GM21515 (cell line): ENCODE measurements at regions not wholly inside any gene's neighbourhood (a gene's known extent, or its start where the extent isn't known, plus 50 kb on each side); places are given as distances from the start of the nearest gene placed in this dataset.
"Not testable (repeated sequence)": the region's sequence is repeated elsewhere in the genome, so short reads cannot be mapped to it uniquely, and the experiment has no call there.

Experiments used
- ATAC-seq: cut with Tn5 transposase; IDR thresholded peaks from one replicate; pipeline ENCODE4 v1.9.1; 2021; ENCODE audit not compliant: unreplicated experiment

GRCh38 chr1:187936667-187937066 lies 1107.9 kb downstream of the PLA2G4A start:
- ATAC-seq: no peak

DNA sequence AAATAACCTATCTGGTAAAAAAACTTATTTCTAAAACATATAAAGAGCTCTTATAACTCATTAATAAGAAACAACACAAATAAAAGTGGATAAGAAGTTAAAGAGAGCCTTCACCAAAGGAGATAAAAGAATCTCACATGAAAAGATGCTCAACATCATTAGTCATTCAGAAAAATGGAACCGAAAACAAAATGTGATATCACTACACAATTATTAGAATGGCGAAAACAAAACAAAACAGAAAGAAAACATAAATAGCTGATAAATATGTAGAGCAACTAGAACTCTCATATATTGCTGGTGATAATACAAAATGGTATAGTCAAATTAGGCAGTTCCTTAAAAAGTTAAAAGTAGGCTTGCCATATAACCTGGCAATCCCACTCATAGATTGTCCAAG lies 1109.3 kb downstream of the PLA2G4A start:
- no peak for ATAC-seq

GRCh38 chr1:187942986-187943385 lies 1114.2 kb downstream of the PLA2G4A start:
- ATAC-seq: no peak

- ATAC-seq: no peak
Observed at GRCh38 chr1:187943606-187944403, 1115.1 kb downstream of the PLA2G4A start.

DNA sequence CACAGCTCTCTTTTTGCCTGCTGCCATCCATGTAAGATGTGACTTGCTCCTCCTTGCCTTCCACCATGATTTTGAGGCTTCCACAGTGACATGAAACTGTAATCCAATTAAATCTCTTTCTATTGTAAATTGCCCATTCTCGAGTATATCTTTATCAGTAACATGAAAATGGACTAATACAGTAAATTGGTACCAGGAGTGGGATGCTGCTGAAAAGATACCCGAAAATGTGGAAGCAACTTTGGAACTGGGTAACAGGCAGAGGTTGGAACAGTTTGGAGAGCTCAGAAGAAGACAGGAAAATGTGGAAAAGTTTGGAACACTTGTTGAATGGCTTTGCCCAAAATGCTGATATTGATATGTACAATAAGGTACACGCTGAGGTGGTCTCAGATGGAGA lies 1117.9 kb downstream of the PLA2G4A start:
- ATAC-seq: not testable (repeated sequence)

DNA sequence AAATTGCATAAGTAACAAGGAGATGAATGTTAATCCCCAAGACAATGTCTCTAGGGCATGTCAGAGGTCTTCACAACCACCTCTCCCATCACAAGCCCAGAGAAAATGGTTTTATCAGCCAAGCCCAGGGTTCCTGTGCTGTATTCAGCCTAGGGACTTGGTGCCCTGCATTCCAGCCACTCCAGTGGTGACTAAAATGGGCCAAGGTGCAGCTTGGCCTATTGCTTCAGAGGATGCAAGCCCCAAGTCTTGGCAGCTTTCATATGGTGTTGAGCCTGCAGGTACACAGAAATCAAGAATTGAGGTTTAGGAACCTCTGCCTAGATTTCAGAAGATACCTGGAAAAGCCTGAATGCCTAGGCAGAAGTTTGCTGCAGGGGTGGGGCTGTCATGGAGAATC lies 1118.6 kb downstream of the PLA2G4A start:
- no peak for ATAC-seq

- no peak for ATAC-seq
Observed at GRCh38 chr1:187948170-187948794, 1119.5 kb downstream of the PLA2G4A start.

DNA sequence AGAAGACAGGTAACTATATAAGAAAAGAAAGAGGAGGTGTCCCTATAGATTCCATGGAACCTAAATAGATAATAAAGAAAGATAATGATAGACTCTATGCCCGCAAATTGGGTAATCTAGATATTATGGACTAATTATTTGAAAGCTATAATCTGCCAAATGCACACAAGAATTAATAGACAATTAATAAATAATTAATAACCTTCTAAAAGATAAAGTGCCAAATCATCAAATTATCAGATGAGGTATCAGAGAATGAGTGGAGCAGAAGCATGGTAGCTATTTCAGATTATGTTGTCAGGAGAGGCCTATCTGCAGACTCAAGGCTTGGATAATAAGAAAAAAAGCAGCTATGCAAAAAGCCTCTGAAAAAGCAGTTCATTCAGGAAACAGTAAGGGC lies 1120.8 kb downstream of the PLA2G4A start:
- no peak for ATAC-seq

DNA sequence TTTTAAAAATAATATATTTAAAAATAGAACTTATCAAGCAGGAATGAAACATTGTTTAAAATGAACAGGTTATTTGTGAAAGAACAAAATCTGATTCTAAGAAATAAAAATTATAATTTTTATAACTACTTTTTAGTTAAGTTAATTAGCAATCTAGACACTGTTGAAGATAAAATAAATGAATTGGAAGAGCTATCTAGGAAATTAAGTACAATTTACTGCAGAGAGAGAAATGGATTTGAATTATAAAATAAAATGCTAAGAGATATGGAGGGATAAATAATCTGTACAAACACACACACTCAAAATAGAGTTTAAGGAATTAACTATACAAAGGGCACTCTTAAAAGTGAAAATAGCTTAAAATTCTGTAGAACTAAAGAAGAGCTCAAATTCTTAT lies 1123.1 kb downstream of the PLA2G4A start:
- ATAC-seq: no peak

DNA sequence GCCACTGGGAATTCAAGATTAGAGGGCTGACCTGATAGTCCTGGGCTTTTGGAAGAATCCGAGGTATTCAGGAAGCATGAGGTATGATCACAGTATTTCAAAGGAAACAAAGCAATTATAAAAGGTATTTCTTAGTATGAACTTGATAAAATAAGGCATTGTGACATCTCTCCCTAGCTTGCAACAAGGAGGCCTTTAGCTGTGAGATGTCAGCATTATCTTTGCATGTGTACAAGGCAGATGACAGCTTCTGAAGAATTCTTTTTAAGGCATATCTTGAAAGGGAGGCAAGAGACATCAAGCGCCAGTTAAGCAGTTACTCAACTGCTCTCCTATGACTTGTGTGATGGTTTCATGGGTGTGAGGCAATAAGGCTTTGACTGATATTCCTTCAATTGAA lies 1123.7 kb downstream of the PLA2G4A start:
- no peak for ATAC-seq

- no peak for ATAC-seq
Observed at GRCh38 chr1:187956975-187957374, 1128.2 kb downstream of the PLA2G4A start.

DNA sequence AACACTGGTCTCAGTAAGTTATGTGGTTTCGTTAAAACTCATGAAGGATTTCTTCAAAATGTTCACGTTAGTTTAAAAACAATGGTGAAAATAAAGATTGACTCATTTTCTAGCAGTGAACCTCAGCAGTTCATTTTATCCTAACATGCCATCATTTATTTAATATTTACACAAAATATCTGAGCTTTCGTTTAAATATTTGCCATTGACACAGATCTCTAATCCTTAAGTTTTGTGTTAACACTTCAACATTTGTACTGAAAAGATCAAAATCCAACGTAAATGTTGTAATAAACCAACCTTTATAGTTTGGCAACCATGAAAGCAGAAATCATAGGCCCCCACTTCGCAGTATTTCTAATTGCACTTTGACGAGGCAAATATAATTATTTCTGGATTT lies 1129.5 kb downstream of the PLA2G4A start:
- ATAC-seq: no peak

GRCh38 chr1:187959062-187959461 lies 1130.3 kb downstream of the PLA2G4A start:
- no peak for ATAC-seq

- ATAC-seq: no peak
Observed at GRCh38 chr1:187960125-187960638, 1131.4 kb downstream of the PLA2G4A start.

- no peak for ATAC-seq
Observed at GRCh38 chr1:187961895-187962294, 1133.1 kb downstream of the PLA2G4A start.

DNA sequence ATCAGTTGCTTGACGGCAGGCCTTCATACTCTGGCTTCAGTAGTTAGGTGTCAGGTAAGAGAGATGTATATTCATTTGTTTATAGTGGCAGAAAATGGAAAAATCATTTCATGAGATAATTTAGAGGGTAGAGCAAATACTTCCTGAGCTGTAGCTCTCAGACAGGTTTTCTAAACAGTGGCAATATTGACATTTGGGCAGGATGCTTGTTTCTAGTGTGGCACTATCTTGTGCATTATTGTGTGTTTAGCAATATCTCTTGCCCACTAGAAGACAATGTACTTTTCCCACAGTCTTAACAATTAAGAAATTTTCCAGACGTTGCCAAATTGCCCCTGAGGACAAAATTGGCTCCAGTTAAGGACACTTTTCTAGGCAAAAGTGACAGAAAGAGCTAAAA lies 1143.1 kb downstream of the PLA2G4A start:
- no peak for ATAC-seq

- ATAC-seq: no peak
Observed at GRCh38 chr1:187977298-187977697, 1148.5 kb downstream of the PLA2G4A start.

DNA sequence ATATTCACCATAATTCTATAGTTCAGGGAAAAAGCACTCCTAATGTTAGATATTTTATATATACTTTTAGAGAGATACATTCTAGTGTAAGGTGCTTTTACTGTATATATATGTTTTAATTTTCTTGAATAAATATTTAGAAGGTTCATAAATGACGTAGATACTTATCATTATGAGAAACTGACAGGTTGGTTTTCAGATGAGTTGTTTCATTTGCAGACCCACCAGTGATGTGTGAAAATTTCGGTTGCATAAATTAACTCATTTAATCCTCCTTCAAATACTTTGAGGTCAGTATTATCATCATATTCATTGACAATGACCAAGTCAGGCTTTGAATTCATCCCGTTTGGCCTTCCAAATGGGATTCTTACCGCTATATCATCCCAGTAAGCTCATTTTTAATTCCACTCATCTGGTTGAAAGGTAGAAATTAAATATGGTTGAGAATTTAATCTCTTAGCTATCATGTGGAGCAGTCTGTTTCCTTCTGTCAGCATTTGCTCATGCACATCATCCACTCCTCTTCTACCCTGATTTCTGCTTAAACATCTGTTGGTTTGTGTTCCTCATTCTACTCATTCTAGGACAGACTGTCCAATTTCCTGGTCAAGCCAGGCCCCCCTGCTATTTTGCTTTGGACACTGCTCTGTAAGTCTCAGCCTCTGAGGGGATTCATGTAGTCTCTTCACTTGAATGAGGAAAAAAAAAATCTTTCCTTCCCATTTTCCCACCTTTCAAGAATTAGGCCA lies 1156.6 kb downstream of the PLA2G4A start:
- ATAC-seq: no peak

DNA sequence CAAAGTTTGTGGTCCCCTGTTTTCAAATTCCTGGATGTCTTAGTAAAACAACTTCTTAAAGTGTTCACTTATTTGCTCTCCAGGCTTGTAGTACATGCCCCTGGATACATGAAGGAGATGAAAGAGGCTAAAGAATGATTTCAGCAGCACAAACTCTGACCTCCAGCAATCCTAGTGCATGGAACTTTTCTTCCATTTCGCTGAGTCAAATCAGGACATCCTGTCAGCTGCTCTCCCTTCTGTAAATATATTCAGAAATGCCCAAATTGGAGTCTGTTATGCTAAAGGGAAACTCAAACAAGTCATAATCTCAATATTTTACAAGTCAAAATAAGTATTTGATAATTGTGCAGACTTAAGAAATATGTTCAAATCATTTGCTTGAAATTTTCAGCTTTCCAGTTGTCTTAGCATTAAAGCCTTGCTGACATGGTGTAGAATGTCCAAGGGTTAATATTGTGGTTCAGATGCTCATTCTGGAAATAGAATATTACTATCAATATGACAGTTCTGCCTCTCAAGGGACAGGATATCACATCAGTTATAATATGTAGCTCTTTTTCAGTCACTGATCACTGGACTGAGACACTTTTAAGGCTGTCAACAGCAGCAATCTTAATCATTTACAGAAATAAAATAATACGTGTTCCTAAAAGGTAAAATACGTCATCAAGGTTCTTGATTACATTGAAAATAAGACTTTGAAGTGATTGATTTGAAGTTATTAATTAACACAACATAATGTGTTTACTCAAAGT lies 1157.3 kb downstream of the PLA2G4A start:
- ATAC-seq: peak; percentile 54

DNA sequence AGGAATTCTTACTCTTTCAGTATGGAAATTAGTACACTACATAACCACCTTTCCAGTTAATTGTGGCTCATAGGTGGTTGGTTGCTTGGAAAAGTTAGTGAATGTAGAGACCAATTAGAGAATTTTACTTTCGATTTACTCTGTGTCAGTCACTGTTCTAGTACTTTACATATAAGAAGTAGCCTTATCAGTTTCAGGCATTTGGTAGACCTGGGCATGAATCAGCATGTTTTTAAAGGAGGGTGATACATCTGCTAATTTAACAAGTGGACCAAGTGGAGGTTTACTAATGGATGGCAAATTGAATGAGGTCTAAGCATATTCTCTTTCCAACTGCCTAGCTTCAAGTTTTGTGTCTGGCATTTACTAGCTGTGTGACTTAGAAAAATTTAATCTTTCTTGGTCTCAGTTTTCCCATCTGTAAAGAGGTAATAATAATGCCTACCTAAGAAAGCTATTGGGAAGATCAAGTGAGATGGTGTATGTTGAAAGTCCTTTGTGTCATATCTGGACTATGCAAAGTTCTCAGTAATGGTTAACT lies 1158.6 kb downstream of the PLA2G4A start:
- no peak for ATAC-seq

GRCh38 chr1:187991944-187992343 lies 1163.2 kb downstream of the PLA2G4A start:
- ATAC-seq: no peak
